ENCODE measurements at regions not wholly inside any gene's neighbourhood (a gene's known extent, or its start where the extent isn't known, plus 50 kb on each side); places are given as distances from the start of the nearest gene placed in this dataset.

DNA sequence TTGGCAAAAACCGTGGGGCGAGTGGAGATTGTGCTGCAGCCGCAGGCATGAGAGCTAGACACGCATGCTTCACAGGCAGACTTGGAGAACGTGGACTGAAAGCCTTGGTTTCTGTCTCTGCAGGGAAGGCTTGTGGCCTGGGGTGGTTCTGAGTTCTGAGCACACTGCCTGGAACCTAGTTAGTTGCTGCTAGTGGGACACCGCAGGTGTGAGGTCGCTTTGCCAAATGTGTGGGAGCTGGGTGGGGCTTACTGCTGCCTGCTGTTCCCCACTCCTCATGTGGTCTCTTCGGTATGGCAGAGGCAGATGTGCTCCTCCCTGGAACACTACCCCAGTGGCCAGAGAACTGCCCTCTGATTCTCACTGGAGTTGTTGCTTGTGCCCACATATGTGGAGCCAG lies 484.0 kb downstream of the MMUT start:
- Histone ChIP-seq H3K4me3 (ENCODE audit: low read depth, low read length) (no peak overlapping the region), H3K27me3 (replicated peaks) (no peaks in the 10 kb centered on the region), H3K36me3 (replicated peaks) (no peaks in the 10 kb centered on the region), H3K27ac (no peak overlapping the region)
- no peak for DNase-seq
- in situ Hi-C loops (cut with HindIII; ENCODE audit: low pct_ligation_motif_present, low sequenced_read_pairs) = no loop called here
- TF ChIP-seq, protein P1, sequence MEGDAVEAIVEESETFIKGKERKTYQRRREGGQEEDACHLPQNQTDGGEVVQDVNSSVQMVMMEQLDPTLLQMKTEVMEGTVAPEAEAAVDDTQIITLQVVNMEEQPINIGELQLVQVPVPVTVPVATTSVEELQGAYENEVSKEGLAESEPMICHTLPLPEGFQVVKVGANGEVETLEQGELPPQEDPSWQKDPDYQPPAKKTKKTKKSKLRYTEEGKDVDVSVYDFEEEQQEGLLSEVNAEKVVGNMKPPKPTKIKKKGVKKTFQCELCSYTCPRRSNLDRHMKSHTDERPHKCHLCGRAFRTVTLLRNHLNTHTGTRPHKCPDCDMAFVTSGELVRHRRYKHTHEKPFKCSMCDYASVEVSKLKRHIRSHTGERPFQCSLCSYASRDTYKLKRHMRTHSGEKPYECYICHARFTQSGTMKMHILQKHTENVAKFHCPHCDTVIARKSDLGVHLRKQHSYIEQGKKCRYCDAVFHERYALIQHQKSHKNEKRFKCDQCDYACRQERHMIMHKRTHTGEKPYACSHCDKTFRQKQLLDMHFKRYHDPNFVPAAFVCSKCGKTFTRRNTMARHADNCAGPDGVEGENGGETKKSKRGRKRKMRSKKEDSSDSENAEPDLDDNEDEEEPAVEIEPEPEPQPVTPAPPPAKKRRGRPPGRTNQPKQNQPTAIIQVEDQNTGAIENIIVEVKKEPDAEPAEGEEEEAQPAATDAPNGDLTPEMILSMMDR (IDR thresholded peaks at IDR 0.05; ENCODE audit: low read depth, low read length, missing control alignments) = no peak

DNA sequence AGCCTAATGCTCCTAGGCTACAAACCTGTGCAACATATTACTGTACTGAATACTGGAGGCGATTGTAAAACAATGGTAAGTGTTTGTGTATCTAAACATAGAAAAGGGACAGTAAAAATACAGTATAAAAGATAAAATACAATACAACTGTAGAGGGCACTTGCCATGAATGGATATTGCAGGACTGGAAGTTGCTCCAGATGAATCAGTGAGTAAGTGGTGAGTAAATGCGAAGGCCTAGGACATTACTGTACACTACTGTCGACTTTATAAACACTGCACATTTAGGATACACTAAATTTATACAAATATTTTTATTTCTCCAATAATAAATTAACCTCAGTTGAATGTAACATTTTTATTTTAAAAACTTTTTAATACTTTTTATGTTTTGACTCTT lies 485.0 kb downstream of the MMUT start:
- Histone ChIP-seq H3K27ac (no peak overlapping the region), H3K27me3 (replicated peaks) (no peaks in the 10 kb centered on the region), H3K4me3 (ENCODE audit: low read depth, low read length) (no peak overlapping the region), H3K36me3 (replicated peaks) (no peaks in the 10 kb centered on the region)
- TF ChIP-seq, protein P1 (IDR thresholded peaks at IDR 0.05; ENCODE audit: low read depth, low read length, missing control alignments) = no peak
- in situ Hi-C loops (cut with HindIII; ENCODE audit: low pct_ligation_motif_present, low sequenced_read_pairs) = no loop called here
- no peak for DNase-seq

DNA sequence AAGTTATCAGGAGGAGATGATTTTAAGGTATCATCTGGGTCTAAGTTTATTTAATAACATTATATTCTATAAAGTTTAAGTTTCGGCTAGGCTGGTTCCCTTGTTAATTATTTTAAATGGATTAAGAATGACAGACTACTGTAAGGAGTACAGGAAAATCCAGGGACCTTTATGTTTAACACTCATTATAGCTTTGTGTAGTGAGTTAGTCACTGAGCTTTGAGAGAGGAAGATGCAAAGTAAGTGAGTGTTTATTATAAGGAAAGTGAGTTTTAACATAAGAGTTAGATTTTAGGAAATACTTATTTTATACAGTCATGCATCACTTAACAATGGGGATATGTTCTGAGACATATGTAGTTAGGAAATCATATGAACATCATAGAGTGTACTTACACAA lies 485.5 kb downstream of the MMUT start:
- no peaks in the 10 kb centered on the region for H3K36me3 ChIP-seq (replicated peaks)
- H3K27ac ChIP-seq = no peak overlapping the region
- in situ Hi-C loops (cut with HindIII; ENCODE audit: low pct_ligation_motif_present, low sequenced_read_pairs) = no loop called here

DNA sequence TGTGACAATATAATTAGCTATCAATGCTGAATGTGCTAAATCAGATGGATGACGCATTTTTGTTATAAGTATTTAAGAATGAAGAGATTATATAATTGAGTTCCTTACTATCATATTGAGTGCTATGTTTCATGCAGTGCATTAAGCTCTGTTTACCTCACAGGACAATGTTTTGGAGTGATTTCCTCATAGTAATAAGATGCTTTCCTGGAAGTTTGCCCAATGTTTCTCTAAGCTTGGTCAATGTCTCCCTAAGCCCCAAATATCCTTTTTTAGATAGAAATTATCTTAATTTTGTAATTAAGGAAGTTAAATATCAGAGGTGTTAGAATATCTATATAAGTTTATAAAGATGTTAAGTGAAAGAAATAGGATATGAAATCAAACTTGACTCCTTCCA lies 489.6 kb downstream of the MMUT start:
- TF ChIP-seq, protein P1 (IDR thresholded peaks at IDR 0.05; ENCODE audit: low read depth, low read length, missing control alignments) = no peak
- H3K4me3 ChIP-seq (ENCODE audit: low read depth, low read length) = no peak overlapping the region
- no peaks in the 10 kb centered on the region for H3K27me3 ChIP-seq (replicated peaks)
- no peaks in the 10 kb centered on the region for H3K36me3 ChIP-seq (replicated peaks)
- no peak for DNase-seq
- no peak overlapping the region for H3K27ac ChIP-seq
- in situ Hi-C loops (cut with HindIII; ENCODE audit: low pct_ligation_motif_present, low sequenced_read_pairs) = no loop called here

More for the DNA sequence above, 485.5 kb downstream of the MMUT start:
- TF ChIP-seq, protein P1 (IDR thresholded peaks at IDR 0.05; ENCODE audit: low read depth, low read length, missing control alignments) = no peak
- DNase-seq = no peak
- Histone ChIP-seq H3K27me3 (replicated peaks) (no peaks in the 10 kb centered on the region), H3K4me3 (ENCODE audit: low read depth, low read length) (no peak overlapping the region)

DNA sequence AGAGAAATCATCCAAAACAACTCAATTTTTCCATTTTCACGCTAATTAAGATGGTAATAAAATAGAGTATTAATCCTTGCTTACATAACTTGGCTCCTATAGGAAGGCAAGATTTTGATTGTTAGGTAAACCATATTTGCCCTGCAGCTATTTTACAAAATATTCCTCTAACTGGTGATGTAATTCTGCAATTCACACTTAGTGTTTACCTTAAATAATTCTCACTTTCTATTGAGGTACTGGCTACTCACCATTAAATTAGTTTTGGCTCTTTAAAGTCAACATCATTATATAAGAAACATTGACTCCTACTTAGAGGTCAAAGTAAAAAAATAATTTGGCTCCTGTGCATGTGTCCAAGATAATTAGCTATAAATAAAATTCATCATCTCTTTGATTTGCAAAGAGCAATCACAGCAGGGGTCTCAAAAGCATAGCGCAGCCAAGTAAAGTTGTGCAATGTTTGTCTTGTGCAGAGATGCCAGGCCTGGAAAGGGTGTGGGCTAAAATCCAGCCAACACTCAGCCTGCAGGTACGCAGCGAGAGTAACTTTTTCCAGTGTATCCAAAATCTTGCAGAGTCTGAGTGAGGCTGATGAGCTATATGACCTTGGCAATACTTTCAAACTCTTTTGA lies 501.2 kb downstream of the MMUT start:
- H3K4me3 ChIP-seq (ENCODE audit: low read depth, low read length) = no peak overlapping the region
- TF ChIP-seq, protein P1 (IDR thresholded peaks at IDR 0.05; ENCODE audit: low read depth, low read length, missing control alignments) = no peak
- in situ Hi-C loops (cut with HindIII; ENCODE audit: low pct_ligation_motif_present, low sequenced_read_pairs) = no loop called here
- H3K27ac ChIP-seq = no peak overlapping the region
- H3K36me3 ChIP-seq (replicated peaks) = no peaks in the 10 kb centered on the region
- DNase-seq = no peak
- H3K27me3 ChIP-seq (replicated peaks) = no peaks in the 10 kb centered on the region
